CD4-positive, CD25-positive, alpha-beta regulatory T cell (primary cell): ENCODE measurements at regions not wholly inside any gene's neighbourhood (a gene's known extent, or its start where the extent isn't known, plus 50 kb on each side); places are given as distances from the start of the nearest gene placed in this dataset.

Experiments
- ATAC-seq, 2 donors: fragments of 150-1000 bp; cut with Tn5 transposase; one replicate each; pipeline ENCODE4 v1.10.0; 2021; ENCODE audit warnings: low read depth in 2 of 2, moderate number of reproducible peaks in 2 of 2, moderate library complexity in 1 of 2
- DNase-seq, 3 donors: peaks; one replicate each; pipeline versions ENCODE4 v3.0.0 to v3.0.0-alpha.2; 2012 to 2022; ENCODE audit warnings: mixed read lengths in 1 of 3
- H3K27ac ChIP-seq: one replicate; pipeline ENCODE4 v1.7.0; 2013; ENCODE audit warnings: mild to moderate bottlenecking, low read length; ENCODE audit not compliant: insufficient read depth, poor library complexity, severe bottlenecking
- H3K27me3 ChIP-seq: one replicate; pipeline ENCODE4 v1.7.0; 2013; ENCODE audit warnings: low read length; ENCODE audit not compliant: control insufficient read depth, insufficient read depth
- H3K36me3 ChIP-seq: one replicate; pipeline ENCODE4 v1.7.0; 2013; ENCODE audit warnings: mild to moderate bottlenecking, low read length, moderate library complexity; ENCODE audit not compliant: control insufficient read depth, insufficient read depth
- H3K4me1 ChIP-seq: 2 replicates; pipeline ENCODE4 v1.7.0; 2013; ENCODE audit warnings: mild to moderate bottlenecking, low read length; ENCODE audit not compliant: insufficient read depth, control insufficient read depth, poor library complexity, severe bottlenecking
- H3K4me3 ChIP-seq: one replicate; pipeline ENCODE4 v1.7.0; 2013; ENCODE audit warnings: low read depth, mild to moderate bottlenecking, low read length, moderate library complexity
- H3K9me3 ChIP-seq, 2 experiments: 1 replicate in 1 of 2; 2 replicates in 1 of 2; pipeline ENCODE4 v1.7.0; 2013; ENCODE audit warnings: low read length in 2 of 2, mild to moderate bottlenecking in 1 of 2, moderate library complexity in 1 of 2; ENCODE audit not compliant: control insufficient read depth in 2 of 2
- H3K27ac Mint-ChIP-seq, 3 donors: one replicate each; pipeline ENCODE4 v1.8.0; 2020 to 2022; ENCODE audit warnings: mild to moderate bottlenecking in 3 of 3, mixed read lengths in 3 of 3, moderate library complexity in 2 of 3
- H3K27me3 Mint-ChIP-seq: one replicate; pipeline ENCODE4 v1.8.0; 2022; ENCODE audit warnings: mild to moderate bottlenecking, mixed read lengths
- H3K36me3 Mint-ChIP-seq: one replicate; pipeline ENCODE4 v1.8.0; 2020; ENCODE audit warnings: mixed read lengths
- H3K4me1 Mint-ChIP-seq, 4 donors: one replicate each; pipeline ENCODE4 v1.8.0; 2020 to 2022; ENCODE audit warnings: mixed read lengths in 4 of 4, mild to moderate bottlenecking in 1 of 4
- H3K4me3 Mint-ChIP-seq, 4 donors: one replicate each; pipeline ENCODE4 v1.8.0; 2020 to 2022; ENCODE audit warnings: mild to moderate bottlenecking in 4 of 4, mixed read lengths in 4 of 4, moderate library complexity in 3 of 4
- H3K9me3 Mint-ChIP-seq, 7 donors: one replicate each; pipeline ENCODE4 v1.8.0; 2020 to 2022; ENCODE audit warnings: mixed read lengths in 7 of 7, mild to moderate bottlenecking in 3 of 7, moderate library complexity in 2 of 7

DNA sequence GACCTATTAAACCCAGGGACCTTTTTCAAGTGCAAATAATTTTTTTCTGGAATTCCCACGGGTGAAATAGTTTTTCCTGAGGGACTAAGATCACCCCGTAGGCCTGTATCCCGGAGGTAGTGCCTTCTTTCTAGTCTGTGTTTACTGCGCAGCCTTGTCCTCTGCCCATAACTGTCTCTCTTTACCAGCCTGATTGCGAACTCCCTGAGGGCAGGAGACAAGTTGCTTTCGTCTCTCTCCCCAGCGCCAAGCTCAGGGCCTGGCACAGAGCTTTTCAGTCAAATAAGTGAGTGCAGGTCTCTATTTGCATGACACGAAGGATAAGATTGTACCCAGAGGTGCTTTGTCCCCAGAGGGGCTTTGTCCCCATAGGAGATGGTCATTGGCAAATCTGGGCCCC lies 123.9 kb downstream of the DDX1 start:
- Mint-ChIP-seq H3K27ac (no peak overlapping the region), H3K27me3 (peaks cover 8% of the 10 kb centered on the region), H3K4me1 (no peaks in the 10 kb centered on the region), H3K36me3 (no peaks in the 10 kb centered on the region), H3K4me3 (no peak overlapping the region), H3K9me3 (peaks cover 0 to 2% (median 0%) of the 10 kb centered on the region in 7 donors)
- Histone ChIP-seq H3K4me1 (no peaks in the 10 kb centered on the region), H3K36me3 (no peaks in the 10 kb centered on the region), H3K27me3 (no peaks in the 10 kb centered on the region), H3K9me3 (no peaks in the 10 kb centered on the region), H3K4me3 (no peak overlapping the region), H3K27ac (no peak overlapping the region)
- ATAC-seq, result no peak
- DNase-seq, result no peak

DNA sequence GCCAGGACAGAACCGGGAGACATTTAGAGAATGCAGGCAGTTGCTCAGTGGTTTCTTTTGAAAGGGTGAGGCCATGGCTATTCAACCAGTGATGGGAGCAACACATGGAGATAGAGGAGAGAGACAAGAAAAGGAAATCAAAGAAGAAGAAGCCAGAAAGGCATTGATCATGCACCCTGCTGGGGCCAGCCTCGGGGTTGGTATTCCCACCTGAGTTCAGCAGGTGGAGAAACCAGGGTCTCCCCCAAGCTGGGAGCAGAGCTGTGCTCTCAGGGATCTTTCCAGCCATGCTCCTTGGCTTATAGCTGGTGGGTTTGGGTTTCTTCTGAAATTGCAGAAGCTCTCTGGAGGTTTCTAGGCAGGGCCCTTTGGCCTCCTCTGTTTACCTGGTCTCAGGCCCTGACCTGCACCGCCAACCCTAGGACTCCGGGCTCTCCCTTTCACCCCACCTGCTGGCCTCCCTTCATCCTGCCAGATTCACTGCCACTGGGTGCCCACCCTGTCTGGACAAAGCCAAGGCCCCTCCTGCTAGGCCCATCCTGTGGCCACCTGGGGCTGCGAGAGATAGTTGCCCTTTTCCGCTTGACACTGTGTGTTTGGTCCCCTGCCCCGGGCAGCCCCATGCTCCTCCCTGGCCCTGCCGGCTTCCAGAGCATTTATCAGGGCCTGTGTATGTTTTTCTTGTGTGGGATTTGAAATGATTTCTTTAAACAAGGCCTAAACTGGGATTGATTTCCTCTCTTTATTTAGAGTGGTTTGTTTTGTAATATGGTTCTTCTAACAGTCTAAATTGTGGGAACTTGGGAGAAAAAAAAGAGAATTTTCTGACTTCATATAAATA lies 126.7 kb downstream of the DDX1 start:
- Mint-ChIP-seq H3K27me3 (peaks cover 8% of the 10 kb centered on the region), H3K4me1 (no peaks in the 10 kb centered on the region), H3K9me3 (peaks cover 0 to 2% (median 0%) of the 10 kb centered on the region in 7 donors), H3K36me3 (no peaks in the 10 kb centered on the region), H3K4me3 (no peak overlapping the region), H3K27ac (no peak overlapping the region)
- no peaks in the 10 kb centered on the region for H3K36me3 ChIP-seq
- H3K4me3 ChIP-seq, result no peak overlapping the region
- no peaks in the 10 kb centered on the region for H3K9me3 ChIP-seq
- no peak overlapping the region for H3K27ac ChIP-seq
- ATAC-seq (no peak), DNase-seq (no peak)
- H3K27me3 ChIP-seq, result no peaks in the 10 kb centered on the region
- H3K4me1 ChIP-seq, result no peaks in the 10 kb centered on the region

DNA sequence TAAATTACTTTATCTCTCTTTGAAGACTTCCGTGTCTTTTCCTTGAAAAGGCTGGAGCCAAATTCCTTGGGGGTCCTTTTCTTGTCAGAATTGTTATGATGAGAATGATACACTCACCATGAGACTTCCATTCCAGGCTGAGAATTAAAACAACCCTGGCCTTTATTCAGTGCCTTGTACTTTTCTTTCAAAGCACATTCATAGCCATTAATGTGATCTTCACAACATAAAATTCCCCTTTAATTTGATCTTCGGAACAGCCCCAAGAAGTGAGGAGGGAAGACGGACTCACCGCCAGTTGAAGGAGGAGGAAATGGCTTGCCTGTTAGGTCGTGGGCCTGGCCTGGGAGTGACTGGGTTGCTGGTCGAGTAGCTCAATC lies 127.3 kb downstream of the DDX1 start:
- H3K9me3 ChIP-seq, result no peaks in the 10 kb centered on the region
- no peak for ATAC-seq

GRCh38 chr2:15719566-15720313 lies 128.1 kb downstream of the DDX1 start:
- H3K9me3 Mint-ChIP-seq, result peaks cover 0 to 2% (median 0%) of the 10 kb centered on the region in 7 donors
- no peaks in the 10 kb centered on the region for H3K4me1 Mint-ChIP-seq
- H3K4me1 ChIP-seq, result no peaks in the 10 kb centered on the region

More for the DNA sequence above, 127.3 kb downstream of the DDX1 start:
- H3K4me1 Mint-ChIP-seq, result no peaks in the 10 kb centered on the region
- H3K9me3 Mint-ChIP-seq, result peaks cover 0 to 2% (median 0%) of the 10 kb centered on the region in 7 donors
- H3K4me3 Mint-ChIP-seq, result no peak overlapping the region
- peaks cover 8% of the 10 kb centered on the region for H3K27me3 Mint-ChIP-seq
- no peak for DNase-seq
- no peaks in the 10 kb centered on the region for H3K4me1 ChIP-seq
- no peak overlapping the region for H3K4me3 ChIP-seq
- H3K27me3 ChIP-seq, result no peaks in the 10 kb centered on the region
- no peaks in the 10 kb centered on the region for H3K36me3 Mint-ChIP-seq
- H3K27ac ChIP-seq, result no peak overlapping the region
- H3K36me3 ChIP-seq, result no peaks in the 10 kb centered on the region
- H3K27ac Mint-ChIP-seq, result no peak overlapping the region

DNA sequence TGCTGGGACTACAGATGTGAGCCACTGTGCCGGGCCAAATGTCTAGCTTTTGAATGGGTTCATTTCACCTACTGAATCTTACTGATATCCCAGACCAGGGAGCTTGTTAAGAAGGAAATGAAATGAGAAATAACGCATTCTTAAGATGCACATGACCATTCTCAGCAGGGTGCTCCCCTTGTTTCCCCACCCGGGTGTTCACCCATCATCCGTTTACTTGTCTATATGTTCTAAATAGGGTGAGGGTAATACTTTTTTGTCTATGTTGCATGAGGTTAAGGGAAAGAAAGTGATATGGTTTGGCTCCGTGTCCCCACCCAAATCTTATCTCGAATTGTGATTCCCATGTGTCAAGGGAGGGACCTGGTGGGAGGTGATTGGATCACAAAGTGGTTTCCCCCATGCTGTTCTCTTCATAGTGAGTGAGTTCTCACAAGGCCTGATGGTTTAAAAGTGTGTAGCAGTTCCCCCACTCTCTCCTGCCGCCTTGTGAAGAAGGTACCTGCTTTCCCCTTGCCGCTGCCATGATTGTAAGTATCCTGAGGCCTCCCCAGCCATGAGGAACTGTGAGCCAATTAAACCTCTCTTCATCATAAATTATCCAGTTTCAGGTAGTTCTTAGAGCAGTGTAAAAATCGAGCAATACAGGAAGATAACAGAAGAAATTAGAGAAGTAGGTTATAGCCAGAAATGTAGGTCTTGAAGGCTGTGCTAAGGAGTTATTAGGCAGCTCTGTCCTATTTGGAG lies 129.1 kb downstream of the DDX1 start:
- no peak overlapping the region for H3K27ac Mint-ChIP-seq
- Histone ChIP-seq H3K27ac (no peak overlapping the region), H3K4me1 (no peaks in the 10 kb centered on the region), H3K27me3 (no peaks in the 10 kb centered on the region), H3K9me3 (no peaks in the 10 kb centered on the region), H3K36me3 (no peaks in the 10 kb centered on the region), H3K4me3 (no peak overlapping the region)
- DNase-seq, result no peak
- no peaks in the 10 kb centered on the region for H3K36me3 Mint-ChIP-seq
- no peaks in the 10 kb centered on the region for H3K4me1 Mint-ChIP-seq
- peaks cover 8% of the 10 kb centered on the region for H3K27me3 Mint-ChIP-seq
- no peak for ATAC-seq
- no peaks in the 10 kb centered on the region for H3K9me3 Mint-ChIP-seq
- H3K4me3 Mint-ChIP-seq, result no peak overlapping the region

More at GRCh38 chr2:15719566-15720313, 128.1 kb downstream of the DDX1 start:
- Mint-ChIP-seq H3K27me3 (peaks cover 8% of the 10 kb centered on the region), H3K27ac (no peak overlapping the region), H3K4me3 (no peak overlapping the region), H3K36me3 (no peaks in the 10 kb centered on the region)
- H3K27me3 ChIP-seq, result no peaks in the 10 kb centered on the region
- no peak for DNase-seq
- no peaks in the 10 kb centered on the region for H3K9me3 ChIP-seq
- H3K4me3 ChIP-seq, result no peak overlapping the region
- no peak for ATAC-seq
- H3K27ac ChIP-seq, result no peak overlapping the region
- no peaks in the 10 kb centered on the region for H3K36me3 ChIP-seq

DNA sequence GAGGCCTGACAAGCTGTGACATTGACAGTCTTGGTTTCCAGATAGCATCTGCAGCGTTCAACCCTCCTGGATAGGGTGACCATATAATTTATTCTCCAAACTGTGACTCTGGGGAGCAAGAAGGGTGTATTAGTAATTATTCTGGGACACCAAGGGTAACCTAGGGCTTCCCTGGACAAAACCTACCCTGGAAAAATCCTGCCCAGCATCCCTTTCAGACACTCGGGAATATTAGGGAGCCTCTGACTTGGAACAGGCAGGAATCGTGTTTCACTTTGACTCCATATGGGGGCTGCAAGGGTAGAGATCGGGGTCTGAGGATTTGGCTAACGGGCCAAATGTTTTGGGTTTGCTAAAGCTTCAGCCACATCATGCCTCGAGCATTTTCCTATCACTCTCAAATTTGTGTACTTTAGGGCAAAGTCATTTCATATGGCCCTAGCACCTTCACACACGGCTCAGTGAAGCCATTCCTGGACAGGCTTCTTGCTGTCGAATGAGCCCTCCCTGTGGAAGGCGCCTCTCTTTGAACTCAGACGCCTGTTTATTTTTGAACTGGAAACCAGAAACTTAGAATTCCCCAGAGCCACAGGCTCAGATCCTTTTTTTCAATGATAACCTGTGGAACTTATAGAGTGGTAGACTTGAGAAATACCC lies 129.9 kb downstream of the DDX1 start:
- Histone ChIP-seq H3K36me3 (no peaks in the 10 kb centered on the region), H3K27me3 (no peaks in the 10 kb centered on the region), H3K4me3 (no peak overlapping the region), H3K9me3 (no peaks in the 10 kb centered on the region), H3K4me1 (no peaks in the 10 kb centered on the region), H3K27ac (no peak overlapping the region)
- H3K4me3 Mint-ChIP-seq, result no peak overlapping the region
- no peaks in the 10 kb centered on the region for H3K9me3 Mint-ChIP-seq
- no peaks in the 10 kb centered on the region for H3K4me1 Mint-ChIP-seq
- H3K27me3 Mint-ChIP-seq, result peaks cover 8% of the 10 kb centered on the region
- H3K27ac Mint-ChIP-seq, result no peak overlapping the region
- no peak for ATAC-seq
- no peak for DNase-seq
- H3K36me3 Mint-ChIP-seq, result no peaks in the 10 kb centered on the region

DNA sequence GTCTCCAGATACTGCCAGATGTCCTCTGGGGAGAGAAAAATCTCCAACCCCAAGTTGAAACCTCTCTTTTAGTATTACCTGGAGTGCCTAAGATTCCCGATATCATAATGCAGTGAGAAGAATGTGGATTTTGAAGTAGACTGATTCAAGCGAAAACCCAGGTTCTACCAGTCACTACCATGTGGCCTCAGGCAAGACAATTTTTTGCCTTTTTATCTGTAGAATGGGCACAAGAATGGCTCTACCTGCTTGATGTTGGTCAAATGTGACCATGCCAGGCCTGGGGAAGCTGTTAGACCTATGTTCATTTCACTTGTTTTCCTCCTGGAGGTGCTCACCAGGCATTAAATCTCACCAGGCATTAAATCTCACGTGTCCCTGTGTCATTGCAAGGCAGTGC lies 131.3 kb downstream of the DDX1 start:
- Mint-ChIP-seq H3K27ac (no peak overlapping the region), H3K9me3 (no peaks in the 10 kb centered on the region), H3K36me3 (no peaks in the 10 kb centered on the region), H3K4me1 (no peaks in the 10 kb centered on the region), H3K27me3 (peaks cover 4% of the 10 kb centered on the region), H3K4me3 (no peak overlapping the region)
- Histone ChIP-seq H3K27ac (no peak overlapping the region), H3K4me1 (no peaks in the 10 kb centered on the region), H3K36me3 (no peaks in the 10 kb centered on the region), H3K27me3 (no peaks in the 10 kb centered on the region), H3K4me3 (no peak overlapping the region), H3K9me3 (no peaks in the 10 kb centered on the region)
- ATAC-seq (no peak), DNase-seq (no peak)
